ENCODE measurements at regions not wholly inside any gene's neighbourhood (a gene's known extent, or its start where the extent isn't known, plus 50 kb on each side); places are given as distances from the start of the nearest gene placed in this dataset.

DNA sequence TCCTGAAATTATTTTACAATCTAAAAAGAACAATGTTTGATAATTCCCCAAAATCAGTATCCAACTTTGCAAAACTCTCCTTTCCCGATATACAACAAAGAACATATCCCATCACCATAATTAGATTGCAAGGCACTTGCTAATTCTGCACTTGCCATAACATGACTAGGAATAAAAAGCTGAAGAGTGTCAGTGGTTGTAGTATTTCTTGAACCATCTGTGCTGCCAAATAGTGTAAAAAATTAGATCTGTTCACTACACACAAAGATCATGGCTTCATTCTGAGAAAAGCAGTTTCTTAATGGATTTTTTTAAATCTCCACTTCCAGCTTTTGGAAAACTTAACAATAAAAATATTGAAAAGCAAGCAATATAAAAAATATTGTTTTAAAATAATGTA, 259.5 kb upstream of the FAM174A start:
- no TSS peak for BruUV-seq (replicated peaks)
- Mint-ChIP-seq H3K9me3 (ENCODE audit: low read depth, unreplicated experiment) (no peaks in the 10 kb centered on the region), H3K27me3 (ENCODE audit: unreplicated experiment) (no peaks in the 10 kb centered on the region), H3K27ac (ENCODE audit: unreplicated experiment) (no peak overlapping the region), H3K36me3 (ENCODE audit: insufficient read depth, unreplicated experiment) (no peaks in the 10 kb centered on the region), H3K4me1 (ENCODE audit: low read depth, unreplicated experiment) (peaks cover 10% of the 10 kb centered on the region), H3K4me3 (ENCODE audit: low read depth, unreplicated experiment) (no peak overlapping the region)
- TF ChIP-seq, protein P1, sequence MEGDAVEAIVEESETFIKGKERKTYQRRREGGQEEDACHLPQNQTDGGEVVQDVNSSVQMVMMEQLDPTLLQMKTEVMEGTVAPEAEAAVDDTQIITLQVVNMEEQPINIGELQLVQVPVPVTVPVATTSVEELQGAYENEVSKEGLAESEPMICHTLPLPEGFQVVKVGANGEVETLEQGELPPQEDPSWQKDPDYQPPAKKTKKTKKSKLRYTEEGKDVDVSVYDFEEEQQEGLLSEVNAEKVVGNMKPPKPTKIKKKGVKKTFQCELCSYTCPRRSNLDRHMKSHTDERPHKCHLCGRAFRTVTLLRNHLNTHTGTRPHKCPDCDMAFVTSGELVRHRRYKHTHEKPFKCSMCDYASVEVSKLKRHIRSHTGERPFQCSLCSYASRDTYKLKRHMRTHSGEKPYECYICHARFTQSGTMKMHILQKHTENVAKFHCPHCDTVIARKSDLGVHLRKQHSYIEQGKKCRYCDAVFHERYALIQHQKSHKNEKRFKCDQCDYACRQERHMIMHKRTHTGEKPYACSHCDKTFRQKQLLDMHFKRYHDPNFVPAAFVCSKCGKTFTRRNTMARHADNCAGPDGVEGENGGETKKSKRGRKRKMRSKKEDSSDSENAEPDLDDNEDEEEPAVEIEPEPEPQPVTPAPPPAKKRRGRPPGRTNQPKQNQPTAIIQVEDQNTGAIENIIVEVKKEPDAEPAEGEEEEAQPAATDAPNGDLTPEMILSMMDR (IDR thresholded peaks at IDR 0.05; ENCODE audit: unreplicated experiment): no peak
- intact Hi-C loops (cut with micrococcal nuclease; ENCODE audit: unreplicated experiment): no loop called here
- no peak for DNase-seq
- CTCF ChIA-PET: no interaction called here

DNA sequence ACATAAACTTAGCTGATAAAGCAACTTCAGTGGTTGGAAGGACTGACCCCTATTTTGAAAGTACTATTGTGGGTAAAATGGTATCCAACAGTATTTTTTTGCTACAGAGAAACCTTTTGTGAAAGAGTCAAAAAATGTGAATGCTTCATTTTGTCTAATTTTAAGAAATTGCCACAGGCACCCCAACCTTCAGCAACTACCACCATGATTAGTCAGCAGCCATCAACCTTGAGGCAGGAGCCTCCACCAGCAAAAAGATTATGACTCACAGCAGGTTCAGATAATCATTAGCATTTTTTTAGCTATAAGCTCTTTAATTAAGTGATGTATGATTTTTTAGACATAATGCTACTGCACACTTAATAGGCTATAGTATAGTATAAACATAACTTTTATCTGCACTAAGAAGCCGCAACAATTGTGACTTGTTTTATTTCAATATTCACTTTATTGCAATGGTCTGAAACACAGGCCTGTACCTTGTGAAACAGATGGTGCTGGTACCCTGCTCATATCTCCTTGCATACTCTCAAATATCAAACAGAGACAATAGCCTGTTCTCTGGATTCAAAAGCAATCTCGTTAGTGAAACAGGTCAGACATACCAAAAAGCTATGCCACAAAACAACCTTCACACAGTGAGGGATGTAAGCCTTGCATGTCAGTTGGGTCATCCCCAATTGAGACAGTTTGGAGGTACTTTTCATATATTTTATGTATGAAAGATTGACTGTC, 261.2 kb upstream of the FAM174A start:
- CTCF ChIA-PET: no interaction called here
- intact Hi-C loops (cut with micrococcal nuclease; ENCODE audit: unreplicated experiment): no loop called here
- TF ChIP-seq, protein P1 (IDR thresholded peaks at IDR 0.05; ENCODE audit: unreplicated experiment): no peak
- no peak overlapping the region for H3K27ac Mint-ChIP-seq (ENCODE audit: unreplicated experiment)
- no TSS peak for BruUV-seq (replicated peaks)
- H3K9me3 Mint-ChIP-seq (ENCODE audit: low read depth, unreplicated experiment): no peaks in the 10 kb centered on the region
- no peaks in the 10 kb centered on the region for H3K27me3 Mint-ChIP-seq (ENCODE audit: unreplicated experiment)
- peaks cover 25% of the 10 kb centered on the region for H3K4me1 Mint-ChIP-seq (ENCODE audit: low read depth, unreplicated experiment)
- H3K4me3 Mint-ChIP-seq (ENCODE audit: low read depth, unreplicated experiment): no peak overlapping the region
- DNase-seq: no peak
- no peaks in the 10 kb centered on the region for H3K36me3 Mint-ChIP-seq (ENCODE audit: insufficient read depth, unreplicated experiment)

DNA sequence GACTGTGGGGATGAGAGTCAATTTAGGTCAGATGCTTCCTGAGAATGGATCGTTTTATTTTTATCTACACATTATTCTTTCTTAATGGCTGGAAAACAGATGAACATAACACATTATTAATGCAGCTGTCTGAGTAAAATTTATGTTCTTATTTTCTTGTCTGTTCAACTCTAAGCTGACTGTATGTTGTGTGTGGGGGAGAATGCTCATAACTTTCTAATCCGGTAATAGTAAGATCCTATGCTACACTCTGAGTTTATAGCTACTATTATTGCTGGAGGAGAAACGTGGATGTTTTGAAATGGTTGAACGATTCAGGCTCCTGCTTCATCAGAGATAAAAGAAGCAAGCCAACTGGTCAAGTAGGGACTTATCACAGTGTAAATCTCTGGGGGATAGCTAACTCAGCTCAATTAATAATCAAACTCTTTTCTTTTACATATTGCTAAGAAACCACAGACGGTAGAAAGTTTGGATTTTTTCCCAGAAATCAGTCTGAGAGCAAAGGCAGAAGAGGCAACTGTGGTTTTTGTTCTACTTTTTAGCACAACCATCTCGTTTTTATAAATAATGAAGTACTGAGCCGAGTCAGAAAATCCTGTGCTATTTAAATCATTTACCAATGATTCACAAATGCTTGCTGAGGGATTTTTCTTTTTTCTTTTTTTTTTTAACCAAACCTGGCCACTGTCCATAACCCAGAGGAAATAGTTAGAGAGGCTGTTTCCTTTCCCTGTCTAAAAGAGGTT, 265.0 kb upstream of the FAM174A start:
- H3K4me3 Mint-ChIP-seq (ENCODE audit: low read depth, unreplicated experiment): no peak overlapping the region
- no TSS peak for BruUV-seq (replicated peaks)
- intact Hi-C loops (cut with micrococcal nuclease; ENCODE audit: unreplicated experiment): no loop called here
- H3K27me3 Mint-ChIP-seq (ENCODE audit: unreplicated experiment): no peaks in the 10 kb centered on the region
- H3K4me1 Mint-ChIP-seq (ENCODE audit: low read depth, unreplicated experiment): peaks cover 28% of the 10 kb centered on the region
- no peaks in the 10 kb centered on the region for H3K36me3 Mint-ChIP-seq (ENCODE audit: insufficient read depth, unreplicated experiment)
- CTCF ChIA-PET: interaction anchor here (0.7 kb wide), 1 partner anchor 460 kb away, joined by 3 read pairs; no protein-coding TSS in a partner anchor
- no peak for DNase-seq
- H3K27ac Mint-ChIP-seq (ENCODE audit: unreplicated experiment): no peak overlapping the region
- TF ChIP-seq, protein P1 (IDR thresholded peaks at IDR 0.05; ENCODE audit: unreplicated experiment): no peak
- H3K9me3 Mint-ChIP-seq (ENCODE audit: low read depth, unreplicated experiment): no peaks in the 10 kb centered on the region

DNA sequence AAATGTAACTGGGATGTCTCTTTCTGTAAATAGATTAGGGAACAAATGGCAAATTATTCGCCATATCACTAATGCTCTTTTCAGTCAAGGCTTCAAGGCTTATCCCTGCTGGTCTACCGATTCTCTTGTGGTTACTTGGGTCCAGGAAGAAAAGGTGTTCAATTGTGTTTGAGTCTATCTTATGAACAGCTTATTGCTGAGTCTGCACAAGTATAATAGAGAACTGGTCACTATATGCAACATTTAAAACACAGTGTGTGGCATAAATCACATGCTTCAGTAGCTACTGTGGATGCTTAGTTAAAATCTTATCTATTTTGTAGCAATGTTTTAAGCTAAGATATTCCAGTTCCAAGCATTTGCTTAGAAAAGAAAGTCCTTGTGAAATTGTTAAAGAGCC, 274.2 kb upstream of the FAM174A start:
- DNase-seq: no peak
- Mint-ChIP-seq H3K9me3 (ENCODE audit: low read depth, unreplicated experiment) (no peaks in the 10 kb centered on the region), H3K27me3 (ENCODE audit: unreplicated experiment) (no peaks in the 10 kb centered on the region), H3K27ac (ENCODE audit: unreplicated experiment) (no peak overlapping the region), H3K4me3 (ENCODE audit: low read depth, unreplicated experiment) (no peak overlapping the region), H3K36me3 (ENCODE audit: insufficient read depth, unreplicated experiment) (no peaks in the 10 kb centered on the region), H3K4me1 (ENCODE audit: low read depth, unreplicated experiment) (no peaks in the 10 kb centered on the region)
- BruUV-seq (replicated peaks): no TSS peak
- intact Hi-C loops (cut with micrococcal nuclease; ENCODE audit: unreplicated experiment): no loop called here
- CTCF ChIA-PET: no interaction called here
- TF ChIP-seq, protein P1 (IDR thresholded peaks at IDR 0.05; ENCODE audit: unreplicated experiment): no peak
